ENCODE measurements at regions not wholly inside any gene's neighbourhood (a gene's known extent, or its start where the extent isn't known, plus 50 kb on each side); places are given as distances from the start of the nearest gene placed in this dataset.

GRCh38 chr2:12795851-12796250, 79.1 kb downstream of the TRIB2 start:
- DNase-seq, result no peak

DNA sequence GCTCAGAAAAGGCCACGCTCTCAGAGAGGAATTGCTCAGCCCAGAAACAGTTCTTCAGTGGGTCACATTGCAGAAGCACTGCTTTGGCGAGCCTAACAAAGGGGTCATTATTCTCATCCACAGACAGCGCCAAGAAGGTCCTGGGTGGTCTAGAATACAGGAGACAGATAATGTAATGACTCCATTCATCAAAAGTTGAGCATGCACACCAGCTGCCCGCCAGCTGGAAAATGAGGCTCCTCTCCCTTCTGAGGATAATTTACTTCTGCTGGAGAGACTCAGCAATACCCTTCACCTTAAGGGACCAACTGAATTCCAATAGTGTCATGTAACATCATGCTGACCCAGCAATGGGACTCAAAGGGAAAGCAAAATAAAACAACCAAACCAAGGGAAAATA, 79.9 kb downstream of the TRIB2 start:
- no peak for DNase-seq

DNA sequence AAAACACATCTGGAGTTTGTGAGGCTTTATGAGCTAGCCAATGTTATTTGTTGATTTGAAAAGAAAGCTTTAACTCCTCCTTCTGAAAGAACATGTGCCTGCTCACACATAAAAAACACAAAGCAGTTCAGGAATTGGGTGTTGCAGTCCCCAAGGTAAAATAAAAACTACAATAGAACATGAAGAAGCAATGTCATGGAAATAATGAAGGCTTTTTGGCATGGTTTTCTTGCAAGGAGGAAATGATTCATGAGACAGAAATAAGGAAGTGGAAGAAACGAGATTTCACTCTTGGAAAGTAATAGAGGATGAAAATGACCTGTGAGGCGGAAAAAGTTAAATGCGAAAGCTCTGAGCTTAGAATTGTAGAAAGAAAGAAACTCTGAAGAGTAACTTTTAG, 81.1 kb downstream of the TRIB2 start:
- DNase-seq, result no peak

DNA sequence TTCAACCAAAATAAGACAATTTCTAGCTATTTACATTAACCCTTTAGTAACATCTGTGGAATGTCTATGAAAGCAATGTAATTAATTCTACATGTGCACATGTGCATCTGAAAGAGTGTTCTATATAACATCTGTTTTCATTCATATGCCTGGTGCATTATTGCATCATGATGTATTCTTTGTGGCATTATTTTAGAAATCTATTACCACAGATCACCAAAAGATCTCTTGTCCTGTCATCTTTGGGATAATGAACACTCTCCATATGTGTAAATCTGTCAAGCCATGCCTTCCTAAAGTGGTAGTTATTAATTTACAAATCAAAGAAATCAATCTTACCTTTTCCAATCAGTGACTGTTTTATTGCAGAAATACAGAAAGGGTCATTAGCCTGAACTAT, 86.9 kb downstream of the TRIB2 start:
- no peak for DNase-seq

GRCh38 chr2:12804091-12804856, 87.5 kb downstream of the TRIB2 start:
- no peak for DNase-seq

- DNase-seq, result no peak
Observed at GRCh38 chr2:12805033-12805432, 88.3 kb downstream of the TRIB2 start.

DNA sequence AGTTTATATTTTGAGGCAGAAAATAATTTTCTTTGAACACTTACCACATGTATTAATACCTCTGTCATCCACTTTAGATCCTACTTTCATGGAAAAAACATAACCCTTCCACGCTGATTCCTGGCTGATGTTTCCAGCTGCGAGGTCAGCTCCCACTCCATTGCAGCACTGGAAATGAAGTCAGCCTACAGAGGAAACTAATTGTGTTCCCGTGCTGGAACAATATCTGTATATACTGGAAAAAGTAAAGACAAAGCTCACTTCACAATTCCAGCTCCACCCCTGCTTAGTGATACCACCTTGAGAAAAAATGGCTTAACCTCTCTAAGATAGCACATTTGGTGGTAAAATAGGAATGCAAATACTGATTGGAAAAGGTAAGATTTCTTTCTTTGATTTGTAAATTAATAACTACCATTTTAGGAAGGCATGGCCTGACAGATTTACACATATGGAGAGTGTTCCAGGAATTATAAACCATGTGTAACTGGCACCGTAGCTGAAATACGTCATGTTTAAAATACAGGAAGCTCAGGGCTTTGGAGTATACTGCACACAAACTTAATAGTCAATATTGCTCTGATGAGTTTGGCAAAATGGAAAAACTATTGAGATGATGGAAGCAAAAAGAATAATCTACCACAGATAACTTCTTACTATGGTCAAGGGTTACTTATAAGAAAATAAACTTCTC, 90.0 kb downstream of the TRIB2 start:
- DNase-seq, result no peak

GRCh38 chr2:12807907-12808810, 91.4 kb downstream of the TRIB2 start:
- no peak for DNase-seq

- DNase-seq, result no peak
Observed at GRCh38 chr2:12809526-12809925, 92.8 kb downstream of the TRIB2 start.

DNA sequence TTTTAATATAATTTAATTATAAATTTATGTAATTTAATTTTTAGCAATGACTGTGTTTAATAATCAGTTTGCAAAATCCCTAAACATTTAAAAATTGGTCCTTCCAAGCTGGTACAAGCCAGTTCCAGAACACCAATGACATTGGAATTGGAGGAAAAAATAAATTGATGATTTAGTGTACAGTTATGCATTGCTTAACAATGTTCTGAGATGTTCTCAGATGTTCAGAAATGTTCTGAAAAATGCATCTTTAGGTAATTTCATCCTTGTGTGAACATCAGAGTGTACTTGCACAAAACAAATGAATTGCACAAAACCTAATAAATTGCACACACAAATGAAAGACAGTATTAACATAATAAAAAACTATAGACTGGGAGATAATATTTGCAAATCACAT, 95.2 kb downstream of the TRIB2 start:
- no peak for DNase-seq

DNA sequence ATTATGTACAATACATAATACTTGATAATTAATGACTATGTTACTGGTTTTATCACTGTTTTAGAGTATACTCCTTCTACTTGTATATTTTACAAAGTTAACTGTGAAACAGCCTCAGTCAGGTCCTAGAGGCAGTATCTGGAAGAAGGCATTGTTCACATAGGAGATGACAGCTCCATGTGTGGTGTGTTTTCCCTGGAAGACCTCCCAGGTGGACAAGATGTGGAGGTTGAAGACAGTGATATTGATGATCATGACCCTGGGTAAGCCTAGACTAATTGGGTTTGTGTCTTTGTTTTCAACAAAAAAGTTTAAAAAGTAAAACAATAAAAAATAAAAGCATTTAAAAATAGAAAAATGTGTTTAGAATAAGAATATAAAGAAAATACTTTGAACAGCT, 96.4 kb downstream of the TRIB2 start:
- DNase-seq, result no peak

- no peak for DNase-seq
Observed at GRCh38 chr2:12816379-12817306, 99.9 kb downstream of the TRIB2 start.

- DNase-seq, result no peak
Observed at GRCh38 chr2:12817870-12818269, 101.1 kb downstream of the TRIB2 start.

- no peak for DNase-seq
Observed at GRCh38 chr2:12818416-12819102, 101.8 kb downstream of the TRIB2 start.

GRCh38 chr2:12819103-12819475, 102.4 kb downstream of the TRIB2 start:
- no peak for DNase-seq

- no peak for DNase-seq
Observed at GRCh38 chr2:12819721-12820120, 103.0 kb downstream of the TRIB2 start.

DNA sequence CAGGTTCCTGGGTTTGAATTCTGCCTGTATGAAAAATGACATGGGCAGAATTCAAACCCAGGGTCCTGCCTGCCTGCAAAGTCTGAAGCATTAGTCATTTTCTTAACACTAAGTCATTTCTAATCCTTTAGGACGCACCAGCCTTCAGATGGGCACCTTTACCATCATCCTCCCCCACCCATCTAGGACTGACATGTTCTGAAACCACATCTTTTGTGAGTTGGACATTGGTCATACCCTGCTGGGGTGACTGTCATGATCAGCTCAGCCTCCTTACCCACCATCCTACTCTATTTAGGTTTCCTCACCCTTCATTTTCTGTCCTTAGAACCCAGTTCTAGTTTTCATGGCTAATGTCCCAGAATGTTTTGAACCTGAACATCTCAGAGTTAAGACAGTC, 104.9 kb downstream of the TRIB2 start:
- DNase-seq, result no peak

- no peak for DNase-seq
Observed at GRCh38 chr2:12824351-12824777, 107.6 kb downstream of the TRIB2 start.

- DNase-seq, result no peak
Observed at GRCh38 chr2:12824778-12825379, 108.1 kb downstream of the TRIB2 start.

DNA sequence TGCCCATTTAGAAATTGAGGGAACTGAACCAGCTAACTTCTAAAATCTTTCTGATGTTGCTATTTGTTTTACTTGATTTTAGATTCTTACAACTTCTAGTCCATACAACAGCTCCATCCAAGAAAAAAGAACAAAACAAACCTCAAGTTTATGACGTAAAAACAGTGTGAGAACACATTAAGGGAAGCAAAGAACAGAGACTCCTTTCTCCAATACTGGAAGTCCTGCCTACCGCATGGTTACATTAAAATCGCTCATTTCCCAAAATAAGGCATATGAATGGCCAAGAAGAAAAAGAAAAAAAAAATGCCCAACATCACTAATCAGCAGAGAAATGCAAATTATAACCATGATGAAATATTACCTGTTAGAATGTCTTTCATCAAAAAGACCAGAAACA, 110.0 kb downstream of the TRIB2 start:
- no peak for DNase-seq

DNA sequence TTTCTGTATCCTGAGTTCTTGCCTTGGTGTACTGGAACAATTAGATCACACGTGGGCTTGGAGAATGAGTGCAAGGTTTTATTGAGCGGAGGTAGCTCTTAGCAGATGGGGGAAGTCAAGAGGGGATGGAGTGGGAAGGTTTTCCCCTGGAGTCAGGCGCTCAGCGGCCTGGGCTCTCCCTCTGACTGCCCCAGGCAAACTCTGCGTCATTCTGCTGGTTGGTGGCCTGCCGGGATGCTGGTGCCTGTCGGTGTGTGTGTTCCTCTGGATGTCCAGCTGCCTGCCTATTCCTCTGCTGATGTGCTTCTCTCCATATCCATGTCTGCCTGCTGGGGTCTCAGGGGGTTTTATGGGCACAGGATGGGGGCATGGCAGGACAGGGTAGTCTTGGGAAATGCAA, 111.0 kb downstream of the TRIB2 start:
- no peak for DNase-seq

Data from activated effector memory CD4-positive, alpha-beta T cell treated with Interleukin-2 at 50 U/mL for 16 hours (primary cell).